ENCODE measurements at regions not wholly inside any gene's neighbourhood (a gene's known extent, or its start where the extent isn't known, plus 50 kb on each side); places are given as distances from the start of the nearest gene placed in this dataset.

DNA sequence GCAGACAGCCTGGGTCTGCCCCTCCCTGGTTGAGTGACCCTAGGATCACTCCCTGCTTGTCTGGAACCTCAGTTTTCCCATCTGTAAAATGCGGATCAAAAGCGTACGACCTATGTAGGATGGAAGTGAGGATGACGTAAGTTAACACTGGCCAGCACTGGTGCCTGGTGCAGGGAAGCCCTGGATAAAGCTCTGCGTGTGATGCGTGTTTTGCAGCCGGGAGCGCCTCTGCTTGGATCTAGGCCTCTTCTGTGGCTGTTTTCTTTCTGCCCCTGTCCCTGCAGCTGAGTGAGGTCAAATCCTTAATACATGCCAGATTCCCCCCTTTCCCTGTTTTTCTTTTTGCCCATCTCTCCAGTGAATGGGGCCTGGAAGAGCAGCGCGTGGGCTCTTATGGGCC lies 201.5 kb downstream of the RBM19 start:
- no peak for TF ChIP-seq ZNF292 (tag by site-specific recombination; IDR thresholded peaks at IDR 0.05; ENCODE audit: borderline replicate concordance, low read depth)
- TF ChIP-seq CTCF (tag by site-specific recombination; IDR thresholded peaks at IDR 0.05): no peak
- TF ChIP-seq, protein P1, sequence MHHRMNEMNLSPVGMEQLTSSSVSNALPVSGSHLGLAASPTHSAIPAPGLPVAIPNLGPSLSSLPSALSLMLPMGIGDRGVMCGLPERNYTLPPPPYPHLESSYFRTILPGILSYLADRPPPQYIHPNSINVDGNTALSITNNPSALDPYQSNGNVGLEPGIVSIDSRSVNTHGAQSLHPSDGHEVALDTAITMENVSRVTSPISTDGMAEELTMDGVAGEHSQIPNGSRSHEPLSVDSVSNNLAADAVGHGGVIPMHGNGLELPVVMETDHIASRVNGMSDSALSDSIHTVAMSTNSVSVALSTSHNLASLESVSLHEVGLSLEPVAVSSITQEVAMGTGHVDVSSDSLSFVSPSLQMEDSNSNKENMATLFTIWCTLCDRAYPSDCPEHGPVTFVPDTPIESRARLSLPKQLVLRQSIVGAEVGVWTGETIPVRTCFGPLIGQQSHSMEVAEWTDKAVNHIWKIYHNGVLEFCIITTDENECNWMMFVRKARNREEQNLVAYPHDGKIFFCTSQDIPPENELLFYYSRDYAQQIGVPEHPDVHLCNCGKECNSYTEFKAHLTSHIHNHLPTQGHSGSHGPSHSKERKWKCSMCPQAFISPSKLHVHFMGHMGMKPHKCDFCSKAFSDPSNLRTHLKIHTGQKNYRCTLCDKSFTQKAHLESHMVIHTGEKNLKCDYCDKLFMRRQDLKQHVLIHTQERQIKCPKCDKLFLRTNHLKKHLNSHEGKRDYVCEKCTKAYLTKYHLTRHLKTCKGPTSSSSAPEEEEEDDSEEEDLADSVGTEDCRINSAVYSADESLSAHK (tag by site-specific recombination; IDR thresholded peaks at IDR 0.05): no peak
- TF ChIP-seq, protein P2, sequence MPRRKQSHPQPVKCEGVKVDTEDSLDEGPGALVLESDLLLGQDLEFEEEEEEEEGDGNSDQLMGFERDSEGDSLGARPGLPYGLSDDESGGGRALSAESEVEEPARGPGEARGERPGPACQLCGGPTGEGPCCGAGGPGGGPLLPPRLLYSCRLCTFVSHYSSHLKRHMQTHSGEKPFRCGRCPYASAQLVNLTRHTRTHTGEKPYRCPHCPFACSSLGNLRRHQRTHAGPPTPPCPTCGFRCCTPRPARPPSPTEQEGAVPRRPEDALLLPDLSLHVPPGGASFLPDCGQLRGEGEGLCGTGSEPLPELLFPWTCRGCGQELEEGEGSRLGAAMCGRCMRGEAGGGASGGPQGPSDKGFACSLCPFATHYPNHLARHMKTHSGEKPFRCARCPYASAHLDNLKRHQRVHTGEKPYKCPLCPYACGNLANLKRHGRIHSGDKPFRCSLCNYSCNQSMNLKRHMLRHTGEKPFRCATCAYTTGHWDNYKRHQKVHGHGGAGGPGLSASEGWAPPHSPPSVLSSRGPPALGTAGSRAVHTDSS (tag by site-specific recombination; IDR thresholded peaks at IDR 0.05): no peak

All from HEK293 (cell line).